Body of pancreas (tissue), 4 donors: ENCODE measurements at regions not wholly inside any gene's neighbourhood (a gene's known extent, or its start where the extent isn't known, plus 50 kb on each side); places are given as distances from the start of the nearest gene placed in this dataset.

Experiments used
- ATAC-seq: fragments of 150-250 bp; one replicate; pipeline ENCODE4 v1.9.1; 2016
- DNase-seq, 4 donors: peaks; one replicate each; pipeline ENCODE4 v3.0.0-alpha.2; 2019
- H3K27ac ChIP-seq, 4 donors: fragments of 200-600 bp; sonication (generic); 1 replicate in 3 of 4; 2 replicates in 1 of 4; pipeline versions ENCODE4 v1.5.1 to v1.6.1; 2016 to 2019; ENCODE audit warnings: mild to moderate bottlenecking in 1 of 4, mixed read lengths in 1 of 4, moderate library complexity in 1 of 4
- H3K27me3 ChIP-seq, 2 donors: fragments of 200-600 bp; sonication (generic); one replicate each; pipeline ENCODE4 v1.6.0; 2016; ENCODE audit warnings: mild to moderate bottlenecking in 1 of 2
- H3K36me3 ChIP-seq, 2 donors: fragments of 200-600 bp; sonication (generic); replicated peaks in 1 of 2; 2 replicates each; pipeline ENCODE4 v1.5.1; 2016; ENCODE audit warnings: low read depth in 2 of 2; ENCODE audit not compliant: insufficient read depth in 1 of 2
- H3K4me1 ChIP-seq: fragments of 200-600 bp; sonication (generic); one replicate; pipeline ENCODE4 v1.6.0; 2016
- H3K4me3 ChIP-seq, 2 donors: fragments of 200-600 bp; sonication (generic); 1 replicate in 1 of 2; 2 replicates in 1 of 2; pipeline ENCODE4 v1.5.1; 2016 to 2019
- H3K9me3 ChIP-seq, 3 donors: fragments of 200-600 bp; sonication (generic); 1 replicate in 2 of 3; 2 replicates in 1 of 3; pipeline ENCODE4 v1.5.1; 2016
- POLR2A ChIP-seq, 3 donors: fragments of 450-650 bp; IDR thresholded peaks; one replicate each; pipeline ENCODE4 v1.6.1; 2016; ENCODE audit warnings: antibody characterized with exemption in 3 of 3, mild to moderate bottlenecking in 2 of 3
- WGBS, 2 donors: methylation state at CpG; one replicate each; pipeline ENCODE4 v1.1.5; 2017; 5-methylcytosine and 5-hydroxymethylcytosine counted together
- intact Hi-C: fragments of 100-400 bp; cut with DNase I; formaldehyde crosslinking; loops from one replicate; pipeline ENCODE4 v1.15.1; 2023
- TF ChIP-seq, protein P1 (sequence below), 7 experiments: fragments of 450-650 bp in 4 of 7; fragments of 200-600 bp in 3 of 7; sonication (generic) in 3 of 7; IDR thresholded peaks; one replicate each; pipeline ENCODE4 v1.5.1; 2016 to 2019; ENCODE audit warnings: antibody characterized with exemption in 7 of 7

DNA sequence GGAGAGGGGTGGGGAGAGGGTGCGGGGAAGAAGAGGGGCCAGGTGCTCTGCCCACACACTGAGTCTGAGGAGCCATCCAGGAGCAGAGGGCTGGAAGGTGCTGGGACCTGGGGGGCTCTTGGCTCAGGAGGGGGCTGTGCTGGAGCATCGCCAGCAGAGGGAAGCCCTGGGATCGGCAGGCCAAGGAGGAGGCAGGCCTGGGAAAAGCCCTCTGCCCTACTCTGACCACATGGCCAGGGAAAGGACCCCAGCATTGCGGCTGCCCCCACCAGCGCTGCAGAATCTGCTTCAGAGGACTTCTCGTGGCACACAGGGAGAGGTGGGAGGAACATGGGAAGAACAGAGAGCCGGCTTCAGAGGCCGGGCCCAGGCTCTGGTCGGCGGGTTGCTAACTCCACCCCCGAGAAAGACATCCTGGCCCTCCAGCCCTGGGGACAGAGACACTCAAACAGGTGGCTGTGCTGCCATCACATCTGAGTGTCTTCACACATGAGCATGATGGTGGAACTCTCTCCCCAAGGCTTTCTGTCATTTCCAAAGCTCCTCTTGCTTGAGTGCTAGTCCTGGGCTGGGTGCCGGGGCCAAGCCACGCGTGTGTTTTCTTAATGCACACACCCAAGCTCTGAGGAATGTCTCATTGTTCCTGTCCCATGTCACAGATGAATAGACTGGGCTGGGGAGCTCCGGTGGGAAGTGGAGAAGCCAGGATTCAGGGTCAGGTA is 1378.0 kb downstream of the BRD1 start:
- no peaks in the 10 kb centered on the region for H3K4me1 ChIP-seq
- H3K27me3 ChIP-seq = no peaks in the 10 kb centered on the region
- no peaks in the 10 kb centered on the region for H3K36me3 ChIP-seq
- TF ChIP-seq POLR2A (IDR thresholded peaks at IDR 0.05) = no peak
- TF ChIP-seq, protein P1, sequence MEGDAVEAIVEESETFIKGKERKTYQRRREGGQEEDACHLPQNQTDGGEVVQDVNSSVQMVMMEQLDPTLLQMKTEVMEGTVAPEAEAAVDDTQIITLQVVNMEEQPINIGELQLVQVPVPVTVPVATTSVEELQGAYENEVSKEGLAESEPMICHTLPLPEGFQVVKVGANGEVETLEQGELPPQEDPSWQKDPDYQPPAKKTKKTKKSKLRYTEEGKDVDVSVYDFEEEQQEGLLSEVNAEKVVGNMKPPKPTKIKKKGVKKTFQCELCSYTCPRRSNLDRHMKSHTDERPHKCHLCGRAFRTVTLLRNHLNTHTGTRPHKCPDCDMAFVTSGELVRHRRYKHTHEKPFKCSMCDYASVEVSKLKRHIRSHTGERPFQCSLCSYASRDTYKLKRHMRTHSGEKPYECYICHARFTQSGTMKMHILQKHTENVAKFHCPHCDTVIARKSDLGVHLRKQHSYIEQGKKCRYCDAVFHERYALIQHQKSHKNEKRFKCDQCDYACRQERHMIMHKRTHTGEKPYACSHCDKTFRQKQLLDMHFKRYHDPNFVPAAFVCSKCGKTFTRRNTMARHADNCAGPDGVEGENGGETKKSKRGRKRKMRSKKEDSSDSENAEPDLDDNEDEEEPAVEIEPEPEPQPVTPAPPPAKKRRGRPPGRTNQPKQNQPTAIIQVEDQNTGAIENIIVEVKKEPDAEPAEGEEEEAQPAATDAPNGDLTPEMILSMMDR (IDR thresholded peaks at IDR 0.05) = no peak
- H3K9me3 ChIP-seq = no peaks in the 10 kb centered on the region
- intact Hi-C loops = no loop called here
- H3K4me3 ChIP-seq = no peak overlapping the region
- DNase-seq = no peak
- no peak overlapping the region for H3K27ac ChIP-seq
- no peak for ATAC-seq
- WGBS, 2 donors = 50 to 52% methylated on average over 10 to 12 of the region's 15 CpGs

DNA sequence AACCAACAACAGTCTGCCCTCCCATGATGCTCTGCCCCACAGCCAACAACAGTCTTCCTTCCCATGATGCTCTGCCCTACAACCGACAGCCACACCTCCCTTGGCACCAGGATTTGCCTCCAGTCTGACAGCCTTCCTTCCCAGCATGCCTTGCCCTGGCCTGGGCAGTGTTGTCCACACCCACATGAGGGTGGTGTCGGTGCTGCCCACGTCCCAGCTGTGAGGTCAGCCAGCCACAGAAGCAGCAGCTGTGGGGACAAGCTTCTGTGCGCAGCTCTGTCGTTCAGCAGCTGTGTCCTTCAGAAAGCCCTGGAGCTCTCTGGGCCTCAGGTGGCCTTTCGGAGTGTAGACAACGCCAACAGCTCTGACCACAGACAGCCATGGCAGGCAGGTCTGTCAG is 1378.9 kb downstream of the BRD1 start:
- Histone ChIP-seq H3K27me3 (no peaks in the 10 kb centered on the region), H3K9me3 (no peaks in the 10 kb centered on the region), H3K4me3 (no peak overlapping the region), H3K36me3 (no peaks in the 10 kb centered on the region), H3K27ac (no peak overlapping the region), H3K4me1 (no peaks in the 10 kb centered on the region)
- no peak for DNase-seq
- WGBS, 2 donors = 72 to 74% methylated on average over 5 to 7 of the region's 7 CpGs
- ATAC-seq = no peak
- intact Hi-C loops = no loop called here
- TF ChIP-seq POLR2A (IDR thresholded peaks at IDR 0.05) = no peak
- TF ChIP-seq, protein P1 (IDR thresholded peaks at IDR 0.05) = no peak

DNA sequence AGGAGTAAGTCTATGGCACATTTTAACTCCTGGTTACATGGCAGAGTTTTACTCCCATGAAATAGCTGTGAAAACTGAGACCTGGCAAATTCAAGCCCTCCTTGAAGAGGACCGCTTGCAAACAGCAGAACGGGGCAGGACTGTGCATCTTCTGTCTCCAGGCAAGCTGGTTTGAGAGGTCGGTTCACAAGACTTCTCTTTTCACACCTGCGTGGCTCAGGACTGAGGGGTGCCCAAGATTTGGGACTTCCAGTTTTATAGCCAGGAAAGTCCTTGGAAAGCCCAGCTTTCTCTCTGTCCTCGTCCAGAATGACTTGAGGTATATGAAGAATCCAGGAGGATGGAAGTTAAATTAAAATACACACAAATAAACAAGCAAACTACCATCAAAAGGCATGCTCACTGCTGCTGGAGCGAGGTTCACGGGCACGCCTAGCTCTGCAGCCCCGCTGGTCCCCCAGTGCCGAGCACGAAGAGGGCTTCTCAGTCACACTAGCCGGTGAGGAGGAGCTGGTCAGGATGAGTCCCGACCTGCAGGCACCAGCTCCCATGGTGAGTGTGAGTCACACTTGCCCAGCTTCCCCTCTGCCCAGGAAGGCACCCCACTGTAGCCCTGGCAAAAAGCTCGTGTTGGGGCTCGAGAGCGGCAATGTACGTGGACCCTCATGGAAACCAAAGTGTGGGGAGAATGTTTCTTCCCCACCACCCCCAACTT is 1382.4 kb downstream of the BRD1 start:
- H3K27me3 ChIP-seq = no peaks in the 10 kb centered on the region
- no peak overlapping the region for H3K27ac ChIP-seq
- no peaks in the 10 kb centered on the region for H3K4me1 ChIP-seq
- H3K4me3 ChIP-seq = no peak overlapping the region
- TF ChIP-seq, protein P1 (IDR thresholded peaks at IDR 0.05) = no peak
- no peak for TF ChIP-seq POLR2A (IDR thresholded peaks at IDR 0.05)
- no peaks in the 10 kb centered on the region for H3K36me3 ChIP-seq
- DNase-seq (no peak), ATAC-seq (no peak)
- intact Hi-C loops = no loop called here
- H3K9me3 ChIP-seq = no peaks in the 10 kb centered on the region
- 56 to 68% methylated on average over 15 to 17 of the region's 17 CpGs for WGBS, 2 donors

DNA sequence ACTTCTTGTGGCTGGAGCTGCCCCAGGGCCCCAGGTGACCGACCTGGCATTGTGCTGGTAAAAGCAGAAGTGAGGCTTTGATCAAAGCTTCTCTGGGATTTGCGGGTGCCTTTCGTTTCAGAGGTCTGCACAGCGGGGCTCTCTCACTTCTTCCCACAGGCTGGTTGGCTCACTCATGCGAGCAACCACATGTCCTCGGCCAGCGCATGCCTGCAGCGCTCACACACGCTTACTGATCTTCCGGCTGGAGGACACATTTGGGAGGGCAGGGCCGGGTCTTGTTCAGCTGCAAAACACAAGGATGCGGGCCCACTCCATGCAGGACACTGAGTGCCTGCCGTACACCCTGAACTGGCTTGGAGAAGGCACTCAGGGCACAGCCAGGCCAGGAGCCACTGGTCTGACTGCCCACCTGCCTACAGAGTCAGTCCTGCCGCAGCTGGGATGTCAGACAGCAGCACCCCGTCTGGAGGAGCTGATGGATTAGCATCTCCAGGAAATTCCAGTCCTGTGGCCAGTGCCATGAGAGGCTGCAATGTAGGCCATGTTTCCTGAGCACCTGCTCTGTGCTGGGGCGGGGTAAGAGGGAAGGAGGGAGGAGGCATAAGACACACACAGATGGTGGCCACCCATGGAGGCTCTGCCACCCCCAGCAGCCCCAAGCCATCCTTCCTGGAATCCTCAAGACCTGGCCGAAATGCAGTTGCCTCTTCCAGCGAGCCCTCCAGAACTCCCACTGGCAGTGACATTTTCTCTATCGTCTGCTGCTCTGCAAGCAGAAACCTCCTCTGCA is 1383.2 kb downstream of the BRD1 start:
- WGBS, 2 donors = 53 to 64% methylated on average over 13 to 19 of the region's 19 CpGs
- Histone ChIP-seq H3K9me3 (no peaks in the 10 kb centered on the region), H3K27me3 (no peaks in the 10 kb centered on the region), H3K4me3 (no peak overlapping the region), H3K27ac (no peak overlapping the region), H3K4me1 (no peaks in the 10 kb centered on the region), H3K36me3 (no peaks in the 10 kb centered on the region)
- DNase-seq (no peak), ATAC-seq (no peak)
- intact Hi-C loops = no loop called here
- TF ChIP-seq POLR2A (IDR thresholded peaks at IDR 0.05) = no peak
- TF ChIP-seq, protein P1 (IDR thresholded peaks at IDR 0.05) = no peak
